Globus pallidus (tissue), 1 donor: ENCODE measurements at regions not wholly inside any gene's neighbourhood (a gene's known extent, or its start where the extent isn't known, plus 50 kb on each side); places are given as distances from the start of the nearest gene placed in this dataset.

Source experiments
- DNase-seq: peaks from one replicate; pipeline ENCODE4 v3.0.0-alpha.2; 2015; ENCODE audit warnings: low spot score

- no peak for DNase-seq
Observed at GRCh38 chr4:82031376-82031927, 342.3 kb downstream of the HNRNPD start.

DNA sequence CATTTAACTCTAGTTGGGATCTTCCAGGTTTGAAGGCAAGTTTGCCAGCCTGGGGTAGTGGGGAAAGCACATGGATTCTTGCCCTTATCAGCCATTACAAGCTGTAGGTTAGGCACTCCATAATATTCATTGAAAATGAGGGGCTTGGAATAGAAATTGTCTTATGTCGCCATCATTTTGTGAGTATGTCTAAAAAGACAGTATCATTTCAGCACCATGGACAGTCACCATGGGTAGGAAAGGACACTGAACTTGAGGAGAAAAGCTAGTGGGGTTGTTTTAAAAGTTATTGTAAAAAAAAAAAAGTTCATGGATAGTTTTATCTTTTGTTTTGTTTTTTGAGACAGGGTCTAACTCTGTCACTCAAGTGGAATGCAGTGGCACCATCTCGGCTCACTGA is 356.1 kb downstream of the HNRNPD start:
- DNase-seq: no peak

DNA sequence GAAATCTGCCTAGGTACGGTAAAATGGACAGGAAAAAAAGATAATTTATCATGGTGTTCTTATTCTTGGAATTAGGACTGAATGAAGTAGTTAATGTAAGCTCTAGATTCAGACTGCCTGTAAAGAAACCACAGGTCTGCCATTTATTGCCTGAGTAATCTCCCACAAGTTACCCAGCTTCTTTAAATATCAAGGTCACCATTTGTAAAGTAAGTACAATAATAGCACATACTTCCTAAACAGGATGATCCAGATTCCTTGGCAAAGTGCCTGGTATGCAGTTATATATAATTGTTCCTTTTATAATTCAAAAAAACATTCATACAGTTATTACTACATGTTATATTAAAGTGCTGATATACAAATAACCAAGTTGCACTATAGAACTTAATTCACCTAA is 368.6 kb downstream of the HNRNPD start:
- no peak for DNase-seq

DNA sequence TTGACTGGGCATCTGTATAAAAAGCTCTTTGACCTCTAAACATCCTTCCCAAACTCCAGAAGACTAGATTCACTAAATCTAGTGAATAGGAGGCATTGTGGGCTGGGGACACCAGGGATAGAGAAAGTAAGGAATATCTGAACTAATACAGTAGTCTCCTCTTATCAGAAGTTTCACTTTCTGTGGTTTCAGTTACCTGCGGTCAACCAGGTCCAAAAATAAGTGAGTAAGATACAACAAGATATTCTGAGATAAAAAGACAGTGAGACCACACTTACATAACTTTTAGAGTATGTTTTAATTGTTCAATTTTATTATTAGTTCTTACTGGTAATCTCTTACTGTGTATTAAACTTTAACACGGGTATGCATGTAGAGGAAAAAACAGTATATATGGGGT is 376.5 kb downstream of the HNRNPD start:
- no peak for DNase-seq

DNA sequence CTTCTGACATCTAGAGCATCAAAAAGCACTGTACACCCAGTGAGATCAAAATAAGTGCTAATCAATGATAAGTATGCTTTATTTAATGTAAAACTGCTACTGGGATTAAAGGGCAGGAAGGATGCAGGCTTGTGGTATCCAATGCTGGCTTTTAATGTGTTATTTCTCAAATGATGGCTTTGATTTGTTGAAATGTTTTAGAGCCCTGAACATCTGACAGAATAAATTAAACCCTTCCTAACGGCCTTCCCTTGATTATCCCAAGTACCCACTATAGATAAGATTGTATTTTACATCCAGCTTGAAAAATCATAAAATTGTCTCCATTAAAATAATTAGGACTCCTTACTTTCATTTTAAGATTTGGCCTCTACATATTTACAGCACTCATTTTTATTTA is 382.9 kb downstream of the HNRNPD start:
- DNase-seq: no peak

GRCh38 chr4:81990211-81990610 is 383.6 kb downstream of the HNRNPD start:
- DNase-seq: no peak

- DNase-seq: no peak
Observed at GRCh38 chr4:81989202-81989601, 384.6 kb downstream of the HNRNPD start.

- no peak for DNase-seq
Observed at GRCh38 chr4:81988178-81988577, 385.6 kb downstream of the HNRNPD start.

- no peak for DNase-seq
Observed at GRCh38 chr4:81984746-81985145, 389.0 kb downstream of the HNRNPD start.

DNA sequence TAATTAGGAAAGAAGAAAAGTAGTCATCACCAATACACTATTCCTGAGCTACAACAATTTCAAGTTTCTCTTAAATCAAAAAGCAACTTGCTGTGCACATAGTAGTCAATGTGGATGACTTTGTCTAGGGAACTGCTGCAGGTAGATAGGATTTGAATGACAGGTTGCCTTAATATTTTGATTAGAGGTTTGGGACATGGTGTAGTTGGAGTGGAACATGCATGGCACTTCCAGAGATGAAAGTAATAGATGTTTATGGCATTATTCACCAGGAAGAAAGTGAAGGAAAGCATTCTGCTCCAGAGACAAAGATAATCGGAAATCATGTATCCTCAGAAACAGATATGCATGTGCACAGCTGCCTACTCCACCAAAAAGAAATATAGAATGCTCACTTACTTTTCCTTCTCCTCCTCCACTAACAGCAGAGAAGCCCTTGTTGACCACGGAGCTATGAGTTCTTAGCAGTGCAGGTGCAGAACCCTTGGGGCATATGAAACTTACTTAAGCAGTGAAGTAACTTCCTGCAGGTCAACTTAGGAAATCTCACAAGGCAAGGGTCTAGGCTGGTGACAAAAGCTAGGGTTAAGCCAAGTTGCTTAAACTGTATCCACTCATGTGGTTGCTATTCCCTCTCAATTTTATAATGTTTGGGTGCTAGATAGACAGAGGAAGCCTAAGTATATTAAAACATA is 390.8 kb downstream of the HNRNPD start:
- no peak for DNase-seq

DNA sequence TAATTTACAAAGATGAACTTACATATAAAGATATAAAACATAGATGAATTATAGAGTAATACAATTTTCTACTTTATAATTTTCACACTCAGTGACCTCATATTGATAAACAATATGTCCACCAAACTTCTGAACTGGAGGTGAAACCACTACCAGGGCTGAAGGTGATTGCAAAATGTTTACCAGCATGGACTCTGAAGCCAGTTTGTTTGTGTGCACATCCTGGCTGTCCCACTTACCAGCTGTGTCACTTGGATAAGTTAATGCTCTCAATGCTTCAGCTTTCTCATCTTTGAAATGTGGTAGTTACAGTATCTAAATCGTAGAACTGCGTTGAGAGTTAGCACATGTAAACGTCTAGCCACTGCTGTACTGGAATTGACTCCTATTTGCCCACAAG is 392.6 kb downstream of the HNRNPD start:
- DNase-seq: no peak

DNA sequence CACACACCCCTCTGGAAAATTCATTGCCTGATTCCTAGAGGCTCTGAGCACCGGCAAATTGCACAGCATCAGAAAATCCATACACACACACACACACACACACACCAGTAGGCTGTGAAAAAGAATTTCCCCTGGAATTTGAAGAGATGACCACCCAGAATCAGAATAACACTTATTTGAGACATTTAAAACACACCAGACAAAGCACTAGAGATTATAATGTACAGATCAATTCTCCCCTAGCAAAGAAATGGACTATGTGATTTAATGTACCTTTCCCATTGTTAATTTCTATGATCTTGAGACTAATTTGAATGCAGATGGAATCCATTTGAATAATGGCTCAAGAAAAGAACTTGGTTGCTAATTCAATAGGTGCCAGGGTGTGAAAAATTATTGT is 399.3 kb downstream of the HNRNPD start:
- DNase-seq: no peak

GRCh38 chr4:81971637-81972381 is 402.0 kb downstream of the HNRNPD start:
- no peak for DNase-seq

DNA sequence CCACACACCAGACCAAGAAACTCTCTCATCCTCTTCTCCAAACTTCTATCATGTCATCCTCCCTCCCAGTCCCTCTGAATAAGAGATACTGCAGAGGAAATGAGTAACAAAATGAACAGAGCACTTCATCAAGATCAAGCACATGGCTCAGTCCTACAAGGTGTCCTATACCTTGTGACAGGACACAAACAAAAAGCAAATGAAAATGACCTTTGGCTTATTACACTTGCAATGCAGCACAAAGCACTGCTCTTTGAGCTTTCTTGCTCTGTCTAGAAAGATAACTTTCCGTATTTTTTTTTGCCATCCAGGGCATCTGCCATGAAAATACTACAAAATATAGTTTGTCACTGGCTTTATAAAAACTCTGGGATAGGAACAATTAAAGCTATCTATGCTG is 402.7 kb downstream of the HNRNPD start:
- DNase-seq: no peak

- DNase-seq: no peak
Observed at GRCh38 chr4:81970454-81970853, 403.3 kb downstream of the HNRNPD start.

DNA sequence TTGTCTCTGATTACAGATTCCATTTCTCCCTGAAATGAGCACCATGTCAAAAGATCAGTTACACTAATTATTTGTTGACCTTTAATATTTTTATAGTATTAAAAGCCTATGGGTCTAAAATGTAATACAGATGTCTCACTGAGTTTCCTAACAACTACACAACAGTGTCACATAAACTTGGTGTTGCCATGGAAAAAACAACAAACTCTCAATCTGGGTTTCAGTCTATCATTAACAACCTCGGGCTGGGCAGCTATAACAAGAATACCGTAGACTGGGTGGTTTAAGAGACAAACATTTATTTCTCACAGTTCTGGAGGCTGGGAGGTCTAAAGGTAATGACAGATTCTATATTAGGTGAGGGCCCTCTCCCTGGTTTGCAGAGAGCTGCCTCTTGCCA is 407.1 kb downstream of the HNRNPD start:
- DNase-seq: no peak

DNA sequence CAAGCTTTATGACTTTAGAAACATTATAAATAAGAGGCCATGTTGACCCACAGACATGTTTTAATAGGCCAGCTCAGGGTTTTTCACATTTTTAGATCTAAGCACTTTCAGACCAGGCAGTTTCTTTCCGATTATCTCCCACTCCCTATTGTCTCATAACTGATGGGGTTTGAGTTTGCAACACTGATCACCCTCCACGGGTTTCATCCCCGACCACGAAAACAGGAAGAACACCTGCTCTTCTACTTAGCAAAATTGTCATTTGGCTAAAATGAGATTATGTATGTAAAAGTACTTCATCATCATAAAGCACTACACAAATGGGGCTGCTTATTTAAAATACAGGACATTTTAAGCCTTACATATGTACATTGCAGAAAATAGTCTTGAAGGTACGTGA is 407.9 kb downstream of the HNRNPD start:
- DNase-seq: no peak

DNA sequence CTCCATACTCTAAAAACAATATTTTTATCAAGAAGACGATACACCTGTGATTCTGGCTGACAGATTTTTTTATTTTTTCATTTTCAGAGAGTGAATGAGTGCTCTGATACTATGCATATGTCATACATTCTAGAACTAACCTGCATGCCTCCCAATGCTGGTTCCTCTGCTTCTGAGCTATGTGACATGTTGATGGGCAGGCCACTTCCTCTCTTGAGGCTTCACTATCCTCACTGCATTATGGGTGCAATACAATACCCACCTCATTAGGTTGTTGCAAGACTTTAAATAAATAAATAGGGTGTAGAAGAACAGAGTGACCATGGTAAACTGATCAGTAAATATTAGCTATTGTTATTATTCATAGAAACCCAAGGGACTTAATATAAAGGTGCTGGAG is 408.3 kb downstream of the HNRNPD start:
- no peak for DNase-seq

DNA sequence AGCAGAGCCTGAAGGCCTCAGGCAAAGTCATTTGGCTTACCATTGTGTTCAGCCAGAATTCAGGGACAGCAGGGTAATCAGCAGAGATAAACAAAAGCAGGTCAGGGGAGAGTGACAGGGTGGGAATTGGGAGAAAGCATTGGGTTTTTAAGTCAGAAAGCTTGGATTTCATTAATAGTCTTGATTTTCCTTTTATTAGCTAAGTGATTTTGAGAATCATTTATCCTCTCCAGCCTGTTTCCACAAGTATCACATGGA is 410.1 kb downstream of the HNRNPD start:
- no peak for DNase-seq

DNA sequence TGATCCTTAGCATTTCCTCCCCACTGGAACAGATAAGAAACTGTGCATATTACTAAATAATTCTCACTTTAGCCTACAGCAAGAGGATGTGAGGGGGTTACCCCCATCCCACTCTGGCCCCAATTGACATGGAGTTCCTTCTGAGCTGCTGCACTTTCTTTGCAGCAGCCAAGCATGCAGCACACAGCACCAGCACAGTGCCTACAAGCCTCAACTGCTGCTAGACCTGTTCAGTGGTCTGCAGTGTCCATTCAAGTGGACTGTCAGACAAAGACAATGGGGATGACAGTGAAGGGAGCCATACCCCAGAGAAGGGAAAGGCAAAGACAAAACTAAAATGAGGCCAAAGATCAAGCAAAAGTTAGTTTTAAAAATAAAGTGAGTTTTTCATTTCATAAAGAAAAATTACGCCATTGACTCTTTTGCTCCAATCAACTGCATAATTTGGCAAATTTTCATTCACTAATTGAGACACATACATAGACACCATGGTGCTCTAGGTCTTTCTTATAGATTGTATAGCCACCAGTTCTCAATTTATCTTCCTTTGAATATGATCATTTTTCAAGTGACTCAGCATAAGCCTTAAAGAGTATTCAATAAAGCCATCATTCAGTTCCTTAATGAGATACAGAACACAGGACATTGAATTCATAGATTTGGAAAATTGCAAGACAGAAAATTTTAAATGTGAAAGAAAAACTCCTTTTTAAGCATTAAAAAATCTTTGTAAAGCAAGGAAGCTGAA is 410.6 kb downstream of the HNRNPD start:
- DNase-seq: no peak

DNA sequence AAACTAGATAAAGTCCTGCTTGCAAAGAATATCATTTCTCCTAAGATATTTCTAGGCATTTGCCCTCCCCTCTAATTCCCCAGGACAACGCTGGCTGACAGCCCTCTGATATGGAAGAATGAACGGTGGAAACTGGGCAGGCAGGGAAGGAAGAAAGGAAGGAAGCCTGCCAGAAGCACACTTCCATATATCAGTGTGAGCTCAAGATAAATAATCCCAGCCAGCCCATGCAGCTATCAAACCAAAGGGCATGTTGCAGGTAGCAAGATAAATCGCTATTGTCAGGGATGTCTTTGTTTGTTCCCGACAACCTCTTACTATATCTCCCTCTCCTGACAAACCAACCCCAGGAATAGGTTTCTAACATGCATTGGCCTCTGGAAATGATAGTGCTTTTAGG is 412.8 kb downstream of the HNRNPD start:
- no peak for DNase-seq

- DNase-seq: no peak
Observed at GRCh38 chr4:81954271-81954670, 419.5 kb downstream of the HNRNPD start.

- DNase-seq: no peak
Observed at GRCh38 chr4:81951891-81952455, 421.8 kb downstream of the HNRNPD start.
